DMS79 (cell line): ENCODE measurements at regions not wholly inside any gene's neighbourhood (a gene's known extent, or its start where the extent isn't known, plus 50 kb on each side); places are given as distances from the start of the nearest gene placed in this dataset.
"Not testable (repeated sequence)": the region's sequence is repeated elsewhere in the genome, so short reads cannot be mapped to it uniquely, and the experiment has no call there.

ENCODE experiments used
- DNase-seq: peaks from one replicate; lab custom pipeline; 2025; lab: John Stamatoyannopoulos, UW

DNA sequence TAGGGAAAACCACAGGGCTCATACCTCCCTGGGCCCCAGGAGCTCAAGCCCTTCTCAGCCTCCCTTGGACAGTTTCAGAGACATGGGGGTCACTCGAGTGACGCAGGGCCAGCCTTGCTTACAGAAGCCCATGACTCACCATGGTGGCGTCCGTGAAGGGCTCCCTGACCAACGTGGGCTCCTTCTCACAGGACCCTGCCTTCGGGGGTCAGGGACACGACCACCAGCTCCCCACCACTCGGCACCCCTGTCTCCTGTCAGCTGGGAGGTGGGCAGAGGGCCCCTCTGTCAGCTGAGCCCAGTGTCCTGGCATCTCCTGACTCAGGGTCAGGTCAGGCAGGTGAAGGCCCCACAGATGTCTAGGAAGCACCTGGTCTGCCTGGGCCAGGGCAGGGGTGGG, 126.3 kb upstream of the ANO1 start:
- no peak for DNase-seq

DNA sequence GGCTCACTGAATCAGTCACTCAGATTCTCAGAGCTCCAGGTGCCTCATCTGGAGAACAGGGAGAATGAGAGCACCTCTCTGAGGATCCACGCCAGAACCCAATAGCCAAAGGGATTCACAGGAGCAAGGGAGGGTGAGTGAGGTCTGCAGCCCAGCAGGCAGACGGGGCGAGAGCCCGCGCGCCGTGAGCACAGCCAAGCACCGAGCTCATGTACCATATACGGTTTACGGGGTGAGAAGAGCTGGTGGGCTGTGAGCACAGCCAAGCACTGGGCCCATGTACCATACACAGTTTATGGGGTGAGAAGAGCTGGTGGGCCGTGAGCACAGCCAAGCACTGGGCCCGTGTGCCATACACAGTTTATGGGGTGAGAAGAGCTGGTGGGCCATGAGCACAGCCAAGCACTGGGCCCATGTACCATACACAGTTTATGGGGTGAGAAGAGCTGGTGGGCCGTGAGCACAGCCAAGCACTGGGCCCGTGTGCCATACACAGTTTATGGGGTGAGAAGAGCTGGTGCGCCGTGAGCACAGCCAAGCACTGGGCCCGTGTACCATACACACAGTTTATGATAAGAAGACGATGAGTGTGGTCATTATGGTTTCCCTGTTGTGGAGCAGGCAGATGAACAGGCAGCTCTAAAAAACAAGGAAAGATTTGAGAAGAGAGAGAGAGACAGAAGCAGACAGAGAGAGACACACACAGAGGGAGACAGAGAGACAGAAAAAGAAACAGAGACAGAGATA, 125.7 kb upstream of the ANO1 start:
- not testable (repeated sequence) for DNase-seq

DNA sequence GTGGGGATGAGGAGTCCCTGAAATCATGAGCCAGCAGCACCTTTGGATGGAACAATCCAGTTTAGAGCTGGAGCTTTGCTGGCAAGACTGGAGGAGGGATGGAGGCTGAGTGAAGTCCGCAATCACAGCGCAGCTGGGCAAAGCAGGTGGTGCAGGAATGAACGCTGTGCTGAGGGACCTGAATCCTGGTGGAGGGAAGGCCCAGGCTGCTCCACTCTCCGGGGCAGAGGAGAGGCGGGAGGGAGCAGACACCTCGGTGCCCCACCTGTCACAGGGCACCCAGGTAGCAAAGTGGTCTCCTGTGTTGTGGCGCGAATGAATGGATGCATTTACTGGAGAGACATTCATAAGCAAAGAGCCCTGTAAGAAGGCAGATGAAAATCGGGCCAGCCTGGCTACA, 124.8 kb upstream of the ANO1 start:
- DNase-seq, result no peak

DNA sequence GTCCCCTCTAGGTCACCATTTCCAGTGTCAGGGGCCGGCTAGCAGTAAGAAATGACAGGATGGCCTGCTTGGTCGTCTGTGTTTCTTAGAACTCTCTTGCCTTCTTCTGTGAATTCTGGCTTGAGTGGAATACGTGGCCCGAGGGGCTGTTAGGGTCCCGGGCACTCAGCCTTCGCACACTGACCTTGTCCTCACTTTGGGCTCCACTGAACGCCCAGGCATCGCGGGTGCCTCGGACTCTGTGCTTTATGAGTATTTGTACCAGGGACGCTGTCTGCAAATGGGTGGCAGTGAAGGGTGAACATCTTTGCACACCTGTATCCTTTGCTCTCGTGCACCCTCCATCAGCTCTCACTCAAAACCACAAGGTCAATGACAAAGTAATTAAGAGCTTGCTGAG, 123.4 kb upstream of the ANO1 start:
- peak; percentile 50 for DNase-seq

DNA sequence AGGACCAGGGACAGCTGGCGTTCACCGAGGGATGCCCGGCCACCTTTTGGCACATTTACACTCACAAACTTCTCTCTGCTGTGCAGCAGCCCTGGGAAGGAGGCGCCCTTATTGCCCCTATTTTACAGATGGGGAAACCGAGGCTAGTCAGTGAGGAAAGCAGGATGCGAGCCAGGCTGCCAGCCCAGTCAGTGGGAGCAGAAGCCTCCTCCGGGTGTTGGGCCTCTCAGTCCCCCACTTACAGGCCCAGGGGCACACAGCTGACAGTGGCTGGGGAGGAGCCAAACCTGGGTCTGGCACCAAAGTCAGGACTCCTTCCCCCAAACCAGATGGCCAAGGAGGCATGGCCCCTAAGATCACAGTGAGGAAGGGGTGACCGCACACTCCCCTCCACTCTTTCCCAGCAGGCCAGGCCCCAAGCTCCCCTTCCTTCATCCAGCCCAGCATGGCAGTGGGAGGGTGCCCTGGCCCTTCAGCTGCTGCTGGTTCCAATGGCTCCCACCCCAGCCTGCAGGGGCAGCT, 121.4 kb upstream of the ANO1 start:
- no peak for DNase-seq

DNA sequence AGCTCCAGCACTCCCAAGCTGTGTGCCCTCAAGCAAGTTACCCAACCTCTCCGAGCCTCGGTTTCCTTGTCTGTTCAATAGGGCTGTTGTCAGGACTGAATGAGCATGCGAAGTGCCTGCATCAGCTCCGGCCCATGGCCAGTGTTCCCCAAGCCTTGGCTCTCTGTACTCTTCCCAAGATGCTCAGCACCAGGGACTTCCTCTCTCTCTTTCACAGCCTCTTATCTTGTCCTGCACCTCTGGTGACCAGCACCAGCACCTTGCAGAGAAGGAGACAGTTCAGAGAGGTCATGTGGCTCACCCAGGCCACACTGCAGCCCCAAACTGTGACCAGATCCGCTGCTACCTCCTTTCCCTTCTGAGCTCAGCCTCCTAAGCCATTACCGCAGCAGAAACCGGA, 120.3 kb upstream of the ANO1 start:
- DNase-seq, result no peak

DNA sequence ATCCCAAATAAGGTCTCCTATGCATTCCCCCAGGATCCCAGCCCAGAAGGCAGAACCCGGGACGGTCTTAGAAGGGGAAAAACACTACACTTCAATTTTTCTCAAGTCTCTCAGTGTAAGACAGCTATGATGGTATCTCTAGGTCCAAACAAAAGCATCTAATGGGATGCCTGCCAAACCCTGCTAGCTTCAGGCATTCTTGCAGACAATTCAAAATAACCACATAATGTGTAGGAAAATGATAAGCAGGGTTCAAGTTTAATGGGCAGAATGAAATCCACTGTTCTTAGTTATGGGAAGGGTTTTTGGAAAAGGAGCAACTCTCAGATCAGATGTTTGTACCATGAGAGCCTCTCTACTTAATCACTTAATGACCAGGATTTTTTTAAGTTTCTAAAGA, 119.8 kb upstream of the ANO1 start:
- DNase-seq, result peak; percentile 25

DNA sequence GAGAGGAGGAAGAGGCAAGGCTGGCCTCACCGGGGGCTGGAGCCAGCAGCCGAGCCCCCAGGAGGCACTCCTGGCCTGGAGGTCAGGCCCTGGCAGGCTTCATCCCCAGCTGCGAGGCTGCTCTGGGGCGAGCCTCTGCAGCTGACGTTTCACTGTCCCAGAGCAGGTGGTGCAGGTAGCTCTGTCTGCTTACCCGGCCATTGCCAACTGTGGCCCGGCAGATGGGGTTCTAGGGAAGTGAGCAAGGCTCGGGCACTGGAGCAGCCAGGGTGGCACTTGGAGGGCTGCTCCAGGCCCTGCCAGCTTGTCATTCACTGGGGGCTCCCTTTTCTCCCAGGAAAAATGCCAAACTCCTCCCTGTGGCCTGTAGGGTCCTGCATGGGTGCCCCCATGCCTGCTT, 118.7 kb upstream of the ANO1 start:
- no peak for DNase-seq

DNA sequence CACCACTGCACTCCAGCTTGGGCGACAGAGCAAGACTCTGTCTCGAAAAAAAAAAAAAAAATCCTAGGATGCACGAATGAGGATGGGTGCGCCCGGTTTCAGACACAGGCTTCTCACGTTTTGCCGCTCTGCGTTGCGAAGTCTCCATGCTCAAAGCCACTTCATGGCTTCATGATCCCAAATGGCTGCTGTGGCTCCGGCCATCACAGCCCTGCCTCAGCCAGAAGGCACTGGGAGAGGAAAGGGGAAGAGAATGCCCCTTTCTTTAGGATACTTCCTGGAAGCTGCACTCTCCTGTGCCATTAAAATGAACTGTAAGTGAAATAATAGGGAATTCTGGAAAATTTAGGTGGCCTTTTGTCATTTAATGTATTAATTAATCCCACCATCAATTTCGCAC, 116.4 kb upstream of the ANO1 start:
- no peak for DNase-seq

DNA sequence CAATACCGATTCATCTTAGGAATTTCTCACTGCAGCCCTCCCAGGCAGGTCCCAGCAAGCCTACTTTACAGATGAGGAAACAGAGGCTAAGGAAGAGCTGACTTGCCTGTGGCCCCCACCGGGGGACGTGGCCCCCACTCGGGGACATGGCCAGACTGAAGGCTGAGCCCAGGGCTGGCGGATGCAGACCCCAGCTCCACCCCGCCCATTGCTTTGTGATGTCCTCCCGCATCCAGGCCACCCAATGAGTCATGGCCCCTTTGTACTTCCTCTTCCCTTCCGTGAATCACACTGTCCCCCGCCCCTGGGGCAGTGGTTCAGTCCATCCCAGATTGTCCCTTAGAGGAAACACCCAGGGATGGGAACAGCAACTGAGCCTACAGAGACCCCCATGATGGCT, 116.0 kb upstream of the ANO1 start:
- no peak for DNase-seq

DNA sequence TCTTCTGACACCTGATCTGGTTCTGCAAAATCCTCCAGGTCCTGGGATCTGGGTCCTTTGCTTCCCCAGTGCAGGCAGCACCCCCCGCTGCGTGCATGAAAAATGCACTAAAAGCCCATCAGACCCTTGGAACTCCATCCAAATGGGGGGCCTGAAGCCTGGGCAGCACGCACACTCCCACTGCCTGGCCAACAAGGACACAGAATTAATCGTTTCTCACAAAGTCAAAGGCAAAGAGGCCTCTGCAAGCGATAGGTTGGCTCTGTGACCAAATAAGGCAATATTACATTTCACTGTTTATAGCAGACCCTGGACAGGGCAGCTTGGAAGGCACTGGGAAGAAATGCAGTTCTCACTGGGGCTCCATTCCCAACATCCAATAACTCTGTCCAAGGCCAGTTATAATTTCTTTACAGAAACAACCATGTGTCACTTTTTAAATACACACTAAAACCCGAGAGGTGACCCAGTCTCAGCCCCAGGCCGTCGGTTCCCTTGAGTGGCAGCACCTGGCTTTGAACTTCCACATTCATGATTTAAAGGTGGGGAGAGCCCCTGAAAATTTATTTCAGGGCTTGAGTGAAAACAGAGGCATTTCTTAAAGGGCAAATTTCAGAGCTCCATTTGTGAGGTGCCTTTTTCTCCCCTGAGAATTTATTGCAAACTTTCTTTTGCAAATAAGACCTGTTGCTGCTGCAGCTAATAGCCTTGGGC, 114.4 kb upstream of the ANO1 start:
- DNase-seq, result no peak

DNA sequence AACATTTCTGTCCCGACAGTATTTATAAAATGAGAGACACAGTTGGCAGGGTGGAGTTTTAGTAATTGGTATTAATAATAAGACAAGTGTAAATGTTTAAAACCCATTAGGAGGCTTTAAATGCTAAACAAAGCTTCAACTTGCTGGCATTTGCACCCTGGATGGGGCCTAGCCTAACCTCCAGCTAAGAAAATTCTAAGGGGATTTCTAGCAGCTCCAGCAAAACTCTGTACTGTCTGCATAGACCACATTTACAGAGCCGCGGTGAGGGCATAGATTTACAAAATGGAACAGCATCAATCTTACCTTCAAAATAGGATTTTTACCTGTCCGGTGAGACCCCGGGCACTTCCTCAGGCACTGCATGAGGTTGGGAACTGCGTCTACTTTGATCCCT, 113.9 kb upstream of the ANO1 start:
- no peak for DNase-seq

DNA sequence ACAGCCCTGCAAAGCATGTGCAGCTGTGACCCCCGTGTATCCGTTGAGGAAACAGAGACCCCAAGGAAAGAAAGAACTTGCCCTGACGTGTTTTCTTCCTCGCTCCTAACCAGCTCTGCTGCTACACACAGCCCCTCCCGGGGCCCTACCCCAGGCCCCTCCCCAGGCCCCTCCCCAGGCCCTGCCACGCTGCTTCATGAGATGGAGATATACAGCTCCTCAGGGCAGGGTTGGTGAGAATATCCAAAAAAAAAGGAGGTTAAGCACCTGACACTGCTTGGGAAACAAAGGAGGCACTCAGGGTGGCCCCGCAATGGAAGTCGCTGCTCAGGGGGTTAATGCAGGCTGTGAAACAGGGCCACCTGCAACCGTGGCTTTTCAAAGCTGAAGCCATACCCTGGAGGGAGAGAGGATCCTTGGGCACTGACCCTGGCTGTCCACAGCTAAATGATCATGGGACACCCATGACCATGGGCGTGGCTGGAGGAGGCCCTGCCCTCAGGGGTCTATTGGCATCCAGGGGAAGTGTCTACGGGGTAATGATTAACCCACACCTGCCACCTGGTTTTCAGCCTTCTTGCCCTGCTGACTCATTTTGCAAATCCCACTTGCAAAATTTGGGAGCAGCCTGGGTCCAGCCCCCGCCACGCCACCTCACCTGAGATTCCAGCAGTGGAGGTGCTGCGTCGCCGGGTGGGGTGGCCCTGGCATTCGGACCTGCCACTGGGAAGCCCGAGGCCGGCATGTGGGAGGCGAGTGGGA, 112.1 kb upstream of the ANO1 start:
- no peak for DNase-seq

DNA sequence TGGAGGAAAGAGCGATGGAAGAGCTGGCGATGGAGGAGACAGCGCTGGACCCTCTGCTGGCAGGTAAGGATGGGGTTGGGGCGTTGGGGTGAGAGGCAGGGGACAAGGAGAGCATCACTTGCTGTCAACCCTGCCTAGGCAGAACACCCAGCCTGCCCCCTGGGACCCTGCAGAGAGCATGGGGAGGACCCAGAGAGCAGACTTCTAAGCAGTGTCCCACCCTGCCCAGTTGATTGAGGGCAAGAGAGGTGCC, 111.6 kb upstream of the ANO1 start:
- DNase-seq, result no peak

DNA sequence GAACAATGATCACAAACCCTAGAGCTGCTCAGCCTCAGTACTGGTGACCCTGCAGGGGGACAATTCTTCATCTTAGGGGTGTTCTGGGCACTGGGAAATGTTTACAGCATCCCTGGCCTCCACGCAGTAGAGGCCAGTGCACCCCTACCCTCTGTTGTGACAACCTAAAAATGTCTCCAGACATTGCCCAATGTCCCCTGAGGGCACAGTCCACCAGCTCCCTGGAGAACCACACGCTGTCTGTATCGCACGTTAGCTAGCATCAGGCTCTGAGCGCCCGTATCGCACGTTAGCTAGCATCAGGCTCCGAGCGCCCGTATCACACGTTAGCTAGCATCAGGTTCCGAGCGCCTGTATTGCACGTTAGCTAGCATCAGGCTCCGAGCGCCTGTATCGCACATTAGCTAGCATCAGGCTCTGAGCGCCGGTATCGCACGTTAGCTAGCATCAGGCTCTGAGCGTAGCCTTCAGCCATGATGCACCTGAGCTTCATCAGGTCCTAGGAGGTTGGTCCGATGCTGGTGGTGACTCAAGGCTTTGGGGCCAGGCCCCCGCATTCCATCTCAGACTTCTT, 111.1 kb upstream of the ANO1 start:
- no peak for DNase-seq

DNA sequence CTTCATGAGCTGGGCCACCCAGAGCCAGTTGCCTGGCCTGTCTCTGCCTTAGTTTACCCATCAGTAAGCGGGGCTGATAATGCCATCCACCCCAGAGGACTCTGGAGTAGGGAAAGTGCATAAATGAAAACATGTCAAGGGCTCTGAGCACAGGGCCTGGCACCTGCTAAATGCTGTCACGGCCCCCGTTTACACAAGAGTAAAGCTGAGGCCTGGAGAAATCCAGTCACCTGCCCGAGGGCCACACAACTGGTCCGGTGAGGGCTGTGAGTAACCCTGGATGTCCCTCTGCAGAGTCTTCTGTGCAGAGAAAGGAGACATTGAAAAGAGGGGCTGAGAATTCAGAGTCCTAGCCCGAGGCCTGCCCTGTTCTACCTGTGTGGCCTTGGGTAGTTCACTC, 110.6 kb upstream of the ANO1 start:
- DNase-seq, result no peak

DNA sequence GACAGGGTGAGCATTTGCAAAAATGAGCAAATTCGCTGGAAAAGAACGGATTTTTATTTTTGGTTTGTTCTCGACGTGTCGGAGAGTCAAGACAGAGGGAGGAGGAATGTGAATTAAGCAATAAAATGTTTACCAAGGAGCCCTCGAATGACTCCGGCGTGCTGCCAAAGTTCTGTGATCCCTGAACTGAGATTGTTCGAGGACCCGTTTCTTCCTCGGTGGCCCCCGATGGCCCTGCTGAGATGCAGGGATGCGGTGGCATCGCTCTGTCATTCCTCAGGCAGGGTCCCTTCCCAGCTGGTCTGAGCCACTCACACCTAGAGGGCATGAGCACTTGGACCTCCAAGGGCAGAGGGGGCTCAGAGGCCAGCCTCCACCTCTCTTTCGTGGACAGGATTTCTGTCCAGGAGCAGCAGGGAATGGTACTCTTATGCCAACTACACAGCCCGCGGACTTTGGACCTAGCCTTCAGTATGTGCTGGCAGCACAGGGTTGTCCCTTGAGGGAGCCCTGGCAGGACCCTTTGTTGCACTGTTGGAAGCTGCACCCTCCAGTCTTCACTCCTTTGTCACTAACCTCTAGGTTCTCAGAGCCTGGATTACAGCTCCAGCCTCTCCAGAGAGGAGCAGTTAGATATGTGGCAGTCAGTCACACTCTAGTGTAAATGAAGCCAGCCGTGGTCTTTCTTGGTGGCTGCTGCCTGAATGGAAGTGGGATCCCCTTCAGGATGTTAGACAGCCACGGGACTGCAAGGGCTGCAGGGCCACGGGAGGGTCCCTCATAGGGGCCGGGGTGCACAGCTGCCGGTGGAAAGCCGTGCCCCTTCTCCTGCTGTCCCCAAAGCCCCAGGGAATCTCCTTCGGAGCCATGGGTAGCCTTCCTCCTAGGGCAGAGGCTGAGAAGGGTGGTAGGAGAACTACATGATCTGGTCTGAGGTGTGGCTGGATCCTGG, 109.4 kb upstream of the ANO1 start:
- DNase-seq, result no peak

DNA sequence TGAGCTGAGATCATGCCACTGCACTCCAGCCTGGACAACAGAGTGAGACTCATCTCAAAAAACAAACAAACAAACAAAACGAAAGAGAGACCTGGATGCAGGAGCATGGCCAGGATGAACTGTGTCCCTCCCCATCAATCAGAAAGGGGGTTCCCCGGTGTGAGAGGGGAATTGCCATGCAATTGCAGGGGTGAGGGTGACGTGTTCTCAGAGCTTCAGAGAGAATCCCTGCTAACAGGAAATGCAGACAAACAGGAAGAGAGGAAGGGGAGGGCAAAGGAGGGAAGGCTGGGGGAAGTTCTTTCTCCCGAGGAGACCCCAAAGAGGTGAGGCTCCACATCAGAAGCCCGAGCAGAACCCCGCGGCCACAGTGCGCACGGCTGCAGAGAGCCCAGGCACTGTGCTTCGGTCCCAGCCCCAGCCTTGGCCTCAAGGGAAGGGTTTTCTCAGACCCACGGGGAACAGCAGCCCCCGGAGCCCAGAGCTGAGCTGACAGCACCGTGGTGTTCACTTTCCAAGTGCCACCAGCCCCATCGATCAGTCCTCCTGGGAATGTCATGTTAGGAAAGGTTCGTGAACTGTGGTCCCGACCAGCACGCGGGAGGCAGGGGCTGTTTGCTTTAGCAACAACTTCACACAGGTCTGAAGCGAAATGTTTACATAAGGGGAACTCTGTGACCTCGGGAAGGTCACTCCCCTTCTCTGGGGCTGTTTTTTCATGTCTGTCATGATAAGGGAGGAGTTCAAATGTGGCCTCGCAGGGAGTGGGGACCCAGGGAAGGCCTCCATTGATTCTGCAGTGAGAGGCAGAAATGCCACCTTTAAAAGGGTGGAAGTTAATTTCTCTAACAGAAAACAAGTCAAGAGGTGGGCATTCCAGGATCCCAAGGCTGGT, 108.0 kb upstream of the ANO1 start:
- no peak for DNase-seq

DNA sequence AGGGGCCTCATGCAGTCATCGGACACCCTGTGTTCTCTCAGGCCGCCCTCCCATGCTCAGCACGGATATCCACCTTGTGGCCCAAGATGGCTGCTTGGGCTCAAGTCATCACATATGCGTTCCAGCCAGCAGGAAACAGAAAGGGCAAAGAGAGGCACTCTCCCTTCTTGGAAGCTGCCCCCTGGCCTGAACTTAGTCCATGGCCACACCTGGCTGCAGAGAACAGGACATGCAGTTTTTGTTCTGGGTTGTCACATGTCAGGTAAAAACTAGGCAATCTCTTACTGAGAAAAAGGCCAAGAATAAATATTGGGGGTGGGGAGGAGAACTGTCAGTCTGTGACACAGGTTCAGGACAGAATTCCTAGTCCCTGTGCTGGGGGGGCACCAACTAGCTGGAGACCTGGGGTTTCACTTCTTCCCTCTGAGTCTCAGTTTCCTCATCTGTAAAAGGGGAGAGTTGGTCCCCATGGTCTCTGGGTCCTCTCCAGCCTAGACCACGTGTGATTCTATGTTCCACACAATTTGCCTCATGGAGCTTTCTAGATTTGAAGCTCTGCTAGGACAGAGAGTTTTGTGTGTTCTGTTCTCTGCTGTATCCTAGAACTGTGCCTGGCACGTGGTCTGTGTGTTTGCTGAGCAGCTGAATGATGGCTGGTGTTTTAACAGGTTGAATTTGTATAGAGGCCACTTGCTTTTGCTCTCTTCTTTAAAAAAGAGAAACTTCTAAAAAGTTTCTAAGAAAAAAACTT, 107.2 kb upstream of the ANO1 start:
- DNase-seq, result no peak

DNA sequence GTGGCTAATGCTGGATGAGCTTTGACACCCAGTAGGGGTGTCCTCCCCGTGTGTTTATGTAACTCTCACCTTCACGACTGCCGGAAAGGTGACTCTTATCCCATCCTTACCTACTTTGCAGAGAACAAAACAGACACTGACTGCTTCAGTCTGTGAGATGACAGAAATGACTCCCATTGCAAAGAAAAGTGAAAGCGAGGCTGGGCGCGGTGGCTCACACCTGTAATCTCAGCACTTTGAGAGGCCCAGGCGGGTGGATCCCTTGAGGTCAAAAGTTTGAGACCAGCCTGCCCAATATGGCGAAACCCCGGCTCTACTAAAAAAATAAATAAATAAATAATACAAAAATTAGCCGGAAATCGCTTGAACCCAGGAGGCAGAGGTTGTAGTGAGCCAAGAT, 106.4 kb upstream of the ANO1 start:
- DNase-seq, result no peak
